Ovary (tissue), 3 donors: ENCODE measurements at regions not wholly inside any gene's neighbourhood (a gene's known extent, or its start where the extent isn't known, plus 50 kb on each side); places are given as distances from the start of the nearest gene placed in this dataset.

Source experiments
- EP300 ChIP-seq: sonication (generic); formaldehyde crosslinking; IDR thresholded peaks from one replicate; pipeline ENCODE4 v1.6.1; 2017; ENCODE audit warnings: antibody characterized with exemption
- POLR2A ChIP-seq: fragments of 450-650 bp; IDR thresholded peaks from one replicate; pipeline ENCODE4 v1.6.1; 2017; ENCODE audit warnings: antibody characterized with exemption, mild to moderate bottlenecking, moderate library complexity
- TF ChIP-seq, protein P1 (sequence below), 3 donors: fragments of 450-650 bp in 2 of 3; fragments of 200-600 bp in 1 of 3; IDR thresholded peaks; one replicate each; pipeline versions ENCODE4 v1.5.1 to v1.8.0; 2016 to 2022; ENCODE audit warnings: antibody characterized with exemption in 3 of 3, mild to moderate bottlenecking in 1 of 3
- donor health status: DM: no; HTN: no; CAD: no.

DNA sequence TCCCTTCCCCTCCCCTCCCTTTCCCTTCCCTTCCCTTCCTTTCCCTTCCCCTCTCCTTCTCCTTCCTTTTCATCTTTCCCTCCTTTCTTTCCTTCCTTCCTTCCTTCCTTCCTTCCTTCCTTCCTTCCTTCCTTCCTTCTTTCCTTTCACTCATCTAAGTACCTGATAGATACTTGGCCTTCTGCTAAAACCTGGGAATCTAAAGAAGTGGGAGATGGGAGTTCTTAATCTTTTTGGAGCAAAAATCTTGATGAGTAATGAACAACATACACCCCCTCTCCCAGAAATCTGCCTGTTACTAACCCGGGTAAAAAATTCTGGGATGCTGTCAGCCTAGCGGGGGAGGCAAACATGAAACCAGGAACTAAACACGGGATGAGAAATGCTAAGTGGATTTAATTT lies 100.7 kb downstream of the VEGFA start:
- TF ChIP-seq, protein P1, sequence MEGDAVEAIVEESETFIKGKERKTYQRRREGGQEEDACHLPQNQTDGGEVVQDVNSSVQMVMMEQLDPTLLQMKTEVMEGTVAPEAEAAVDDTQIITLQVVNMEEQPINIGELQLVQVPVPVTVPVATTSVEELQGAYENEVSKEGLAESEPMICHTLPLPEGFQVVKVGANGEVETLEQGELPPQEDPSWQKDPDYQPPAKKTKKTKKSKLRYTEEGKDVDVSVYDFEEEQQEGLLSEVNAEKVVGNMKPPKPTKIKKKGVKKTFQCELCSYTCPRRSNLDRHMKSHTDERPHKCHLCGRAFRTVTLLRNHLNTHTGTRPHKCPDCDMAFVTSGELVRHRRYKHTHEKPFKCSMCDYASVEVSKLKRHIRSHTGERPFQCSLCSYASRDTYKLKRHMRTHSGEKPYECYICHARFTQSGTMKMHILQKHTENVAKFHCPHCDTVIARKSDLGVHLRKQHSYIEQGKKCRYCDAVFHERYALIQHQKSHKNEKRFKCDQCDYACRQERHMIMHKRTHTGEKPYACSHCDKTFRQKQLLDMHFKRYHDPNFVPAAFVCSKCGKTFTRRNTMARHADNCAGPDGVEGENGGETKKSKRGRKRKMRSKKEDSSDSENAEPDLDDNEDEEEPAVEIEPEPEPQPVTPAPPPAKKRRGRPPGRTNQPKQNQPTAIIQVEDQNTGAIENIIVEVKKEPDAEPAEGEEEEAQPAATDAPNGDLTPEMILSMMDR (IDR thresholded peaks at IDR 0.05): no peak
- TF ChIP-seq POLR2A (no peak), EP300 (no peak)
